HG02938 (cell line): ENCODE measurements at regions not wholly inside any gene's neighbourhood (a gene's known extent, or its start where the extent isn't known, plus 50 kb on each side); places are given as distances from the start of the nearest gene placed in this dataset.
"Not testable (repeated sequence)": the region's sequence is repeated elsewhere in the genome, so short reads cannot be mapped to it uniquely, and the experiment has no call there.

Experiments
- ATAC-seq: cut with Tn5 transposase; IDR thresholded peaks from one replicate; pipeline ENCODE4 v1.9.1; 2021; ENCODE audit warnings: mild to moderate bottlenecking, moderate library complexity; ENCODE audit not compliant: unreplicated experiment

DNA sequence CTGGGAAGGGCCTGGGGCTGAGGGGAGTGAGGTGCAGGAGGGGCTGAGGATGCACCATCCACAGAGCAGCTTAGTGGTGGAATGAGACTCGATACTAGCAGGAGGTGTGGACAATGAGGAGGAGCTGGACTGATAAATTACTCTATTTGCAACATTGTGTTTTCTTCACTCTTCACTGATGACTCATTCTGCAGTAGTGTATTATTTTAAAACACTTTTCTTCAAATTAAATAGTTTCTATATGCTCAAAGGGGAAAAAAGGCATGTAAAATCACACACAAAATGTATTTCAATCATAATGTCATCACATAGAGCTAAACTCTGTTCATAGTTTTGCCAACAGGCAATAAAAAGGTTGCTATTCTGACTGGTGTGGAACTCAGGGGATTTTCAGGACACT lies 467.0 kb upstream of the CTSO start:
- ATAC-seq, result no peak

DNA sequence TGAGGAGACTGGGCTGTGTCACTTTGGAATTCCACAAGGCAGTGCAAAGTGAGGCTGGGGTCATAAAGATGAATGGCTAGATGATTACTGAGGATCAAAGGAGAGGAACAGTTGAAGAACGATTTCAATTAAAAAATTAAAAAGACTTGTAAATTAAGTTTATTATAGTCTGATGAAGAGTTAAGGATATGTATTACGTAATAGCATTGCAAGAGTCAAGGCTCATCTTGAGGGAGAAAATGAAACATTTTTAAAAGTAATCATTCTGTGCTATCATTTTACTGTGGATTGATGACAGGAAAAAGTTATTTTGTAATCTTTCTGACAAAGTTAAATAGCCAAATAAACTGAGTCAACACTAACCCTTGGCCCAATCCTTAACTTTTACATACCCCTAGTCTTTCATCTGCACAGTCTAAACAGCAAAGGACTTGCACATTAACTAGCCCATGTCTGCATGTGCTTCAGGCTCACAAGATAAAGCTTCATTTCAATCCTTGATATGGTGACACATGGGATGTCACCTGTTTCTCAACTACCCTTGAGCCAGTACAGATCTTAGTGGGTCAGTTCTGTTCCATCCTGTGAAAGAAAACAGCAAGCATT lies 465.5 kb upstream of the CTSO start:
- ATAC-seq, result no peak

DNA sequence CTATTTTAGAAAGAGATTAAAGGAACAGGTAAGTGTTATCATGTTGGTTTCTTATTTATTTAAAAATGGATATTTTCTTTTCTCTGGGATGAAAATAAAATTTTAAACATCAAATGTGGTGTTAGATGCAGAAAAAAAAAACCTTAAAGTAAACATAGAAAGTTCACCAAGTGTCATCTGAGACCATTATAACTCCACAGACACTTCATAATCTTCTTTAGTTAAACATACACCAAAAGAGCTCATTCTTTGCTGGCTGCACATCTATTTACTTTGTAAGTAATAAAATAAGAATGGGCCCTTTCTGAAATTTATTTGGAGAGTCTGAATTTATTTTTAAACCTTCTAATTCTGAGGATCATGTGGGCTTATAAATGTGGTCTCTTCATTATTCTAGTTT lies 460.7 kb upstream of the CTSO start:
- ATAC-seq, result no peak

DNA sequence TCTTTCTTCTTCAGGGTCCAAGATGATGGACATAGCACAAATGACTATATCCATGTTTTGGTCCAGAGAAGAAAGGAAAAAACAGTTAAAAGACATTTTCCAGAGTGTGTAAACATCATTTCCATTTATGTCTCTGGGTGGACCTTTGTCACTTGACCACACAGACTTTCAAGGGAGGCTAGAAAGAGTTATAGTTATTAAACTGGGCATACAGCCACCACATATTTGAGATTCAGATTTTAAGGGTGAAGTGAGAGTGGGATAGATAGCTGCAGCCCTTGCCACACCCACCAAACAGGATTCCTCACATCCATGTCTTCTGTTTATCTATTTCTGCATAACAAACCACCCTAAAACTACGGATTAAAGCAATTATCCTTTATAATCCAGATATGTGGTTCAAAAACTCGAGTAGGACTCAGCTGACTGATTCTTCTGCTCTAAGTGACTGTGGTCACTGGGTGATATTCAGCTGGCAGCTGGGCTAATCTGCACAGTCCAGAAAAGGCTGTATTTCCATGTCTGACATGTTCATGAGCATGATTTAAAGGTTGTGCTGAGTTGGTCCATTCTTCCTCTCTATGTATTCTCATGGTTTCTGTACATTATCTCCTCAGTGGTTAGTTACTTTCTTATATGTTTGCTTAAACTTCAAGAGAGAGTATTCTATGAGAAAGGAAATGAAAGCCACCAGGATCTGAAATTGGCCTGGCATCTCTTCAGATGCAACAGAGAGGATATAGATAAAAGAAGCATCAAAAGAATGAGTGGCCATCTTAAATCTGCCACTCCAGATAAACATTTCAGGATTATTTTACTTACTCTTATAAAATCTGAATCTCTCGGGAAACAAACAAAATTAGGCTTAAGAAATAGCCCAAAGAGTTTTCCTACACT lies 459.8 kb upstream of the CTSO start:
- no peak for ATAC-seq

DNA sequence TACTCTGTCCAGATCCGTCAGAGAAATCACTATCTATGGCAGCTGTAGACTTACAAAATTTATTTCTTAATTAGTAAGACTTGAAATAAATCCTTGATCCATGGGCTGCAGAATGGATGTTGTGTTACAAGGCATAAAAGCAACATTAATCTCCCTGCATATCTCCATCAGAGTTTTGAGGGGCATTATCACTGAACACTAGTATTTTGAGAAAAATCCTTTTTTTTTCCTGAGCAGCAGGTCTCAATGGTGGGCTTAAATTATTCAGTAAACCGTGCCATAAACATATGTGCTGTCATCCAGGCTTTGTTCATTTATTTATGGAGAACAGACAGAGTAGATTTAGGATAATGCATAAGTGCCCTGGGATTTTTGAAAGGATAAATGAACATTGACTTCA lies 457.9 kb upstream of the CTSO start:
- no peak for ATAC-seq

DNA sequence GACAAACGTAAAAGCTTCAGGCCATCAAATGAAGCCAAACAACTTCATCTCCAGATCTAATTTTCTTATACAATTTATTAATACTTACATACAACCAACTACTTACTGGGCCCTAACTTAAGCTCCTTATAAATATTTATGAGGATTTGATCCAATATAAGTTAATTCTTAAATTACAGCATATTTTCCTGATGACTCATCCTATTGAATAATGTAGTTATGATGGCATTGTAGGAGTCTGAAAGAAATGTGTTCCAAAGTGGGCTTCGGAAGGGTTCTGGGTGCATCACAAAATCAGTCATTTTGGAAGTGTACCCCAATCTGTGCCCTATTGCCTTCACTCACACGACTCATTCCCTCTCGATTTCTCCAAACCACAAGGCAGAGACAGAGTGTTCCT lies 455.1 kb upstream of the CTSO start:
- ATAC-seq, result no peak

DNA sequence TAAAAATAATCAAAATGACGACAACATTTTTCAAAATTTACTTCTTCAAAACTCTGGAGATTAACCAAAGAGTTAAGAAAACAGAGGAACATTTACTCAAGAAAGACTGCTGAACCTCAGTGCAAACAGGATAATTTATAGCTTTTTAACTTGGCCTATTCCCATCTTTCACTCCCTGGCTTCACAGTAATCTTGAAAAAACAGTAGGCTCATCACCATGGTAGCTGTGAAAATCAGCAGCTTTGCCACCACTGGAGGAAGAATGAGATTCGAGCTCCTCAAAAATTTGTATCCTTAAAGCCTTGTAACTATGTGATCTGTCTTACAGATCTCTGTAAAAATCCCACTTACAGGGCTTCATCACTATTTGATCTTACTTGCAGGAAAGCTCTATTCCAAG lies 447.7 kb upstream of the CTSO start:
- no peak for ATAC-seq

DNA sequence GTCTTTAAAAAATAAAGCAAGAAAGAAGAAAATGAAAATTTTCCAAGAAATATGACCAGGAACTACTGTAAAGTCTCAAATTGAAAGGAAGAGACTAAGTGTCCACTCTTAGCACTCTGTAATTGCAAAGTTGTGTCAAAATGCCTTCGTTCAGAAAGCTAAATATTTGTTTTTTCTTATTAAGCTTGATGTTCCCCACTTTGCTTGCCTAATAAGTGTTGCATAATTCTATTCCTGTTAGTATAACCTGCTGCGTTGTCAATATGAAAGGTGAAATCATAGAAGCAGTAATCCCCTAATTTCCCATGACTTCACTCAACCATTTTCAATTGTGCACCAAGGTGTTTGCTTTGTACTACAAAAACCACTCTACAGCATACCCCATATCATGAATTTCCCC lies 442.9 kb upstream of the CTSO start:
- ATAC-seq, result no peak

DNA sequence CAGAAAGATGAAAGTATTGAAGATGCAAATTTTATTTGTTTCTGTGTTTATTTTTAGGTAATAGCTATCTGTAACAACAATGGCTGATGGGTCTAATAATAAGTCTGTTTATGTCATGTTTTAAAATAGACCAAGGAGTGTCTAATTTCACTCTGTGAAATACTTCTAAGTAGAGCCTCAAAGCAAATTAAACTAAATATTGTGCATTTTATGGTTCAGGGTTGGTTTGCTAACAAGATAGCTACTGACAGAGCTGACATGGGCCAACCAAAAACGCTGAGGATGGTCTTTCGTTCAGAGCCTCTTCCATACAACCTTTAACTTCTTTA lies 437.6 kb upstream of the CTSO start:
- no peak for ATAC-seq

DNA sequence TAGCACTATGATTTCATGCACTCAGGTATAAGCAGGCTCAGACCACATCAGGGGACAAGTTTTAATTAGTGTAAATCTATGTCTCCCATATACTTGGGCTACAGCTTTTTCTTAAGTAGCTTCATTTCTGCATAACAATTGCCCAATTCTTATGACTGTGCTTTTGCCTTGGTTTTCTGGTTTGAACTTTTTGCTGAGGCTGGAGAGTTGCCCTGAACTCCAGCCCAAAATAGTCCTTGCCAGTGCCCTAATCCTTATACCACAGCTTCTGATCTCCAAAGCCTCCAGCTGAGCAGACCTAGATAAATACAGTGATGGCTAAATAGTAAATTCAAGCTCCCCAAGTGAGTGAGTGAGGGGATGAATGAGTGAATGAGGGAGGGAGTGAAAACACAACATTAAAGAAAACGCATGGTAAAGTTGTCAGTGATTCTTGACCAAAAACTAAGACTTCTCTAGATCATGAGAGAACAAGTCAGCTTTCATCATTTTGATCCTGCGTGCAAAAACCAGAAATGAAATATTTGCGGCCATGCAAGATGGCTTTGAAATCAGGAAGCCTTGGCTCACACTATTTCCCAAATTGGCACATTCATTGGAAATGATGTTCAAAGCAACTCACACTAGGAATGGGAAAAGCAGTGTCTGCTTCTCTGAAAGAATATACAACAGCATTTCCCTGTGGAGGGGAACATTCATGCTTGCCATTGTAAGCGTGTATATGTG lies 437.1 kb upstream of the CTSO start:
- no peak for ATAC-seq

DNA sequence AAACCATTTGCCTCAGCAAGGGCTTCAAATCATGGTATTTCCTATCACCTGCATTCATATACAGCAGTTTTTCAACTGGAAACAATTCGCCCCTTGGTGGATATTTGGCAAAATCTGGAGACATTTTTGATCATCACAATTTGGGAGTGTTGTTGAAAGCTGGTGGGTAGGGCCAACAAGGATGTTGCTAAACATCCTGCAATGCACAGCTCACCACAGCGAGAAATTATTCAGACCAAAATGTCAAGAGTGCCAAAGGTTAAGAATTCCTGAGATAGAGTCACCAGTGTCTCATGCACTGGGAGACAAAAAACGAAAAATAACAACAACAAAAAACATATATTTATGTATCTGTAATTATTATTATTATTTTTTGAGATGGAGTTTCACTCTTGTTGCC lies 435.2 kb upstream of the CTSO start:
- ATAC-seq, result no peak

DNA sequence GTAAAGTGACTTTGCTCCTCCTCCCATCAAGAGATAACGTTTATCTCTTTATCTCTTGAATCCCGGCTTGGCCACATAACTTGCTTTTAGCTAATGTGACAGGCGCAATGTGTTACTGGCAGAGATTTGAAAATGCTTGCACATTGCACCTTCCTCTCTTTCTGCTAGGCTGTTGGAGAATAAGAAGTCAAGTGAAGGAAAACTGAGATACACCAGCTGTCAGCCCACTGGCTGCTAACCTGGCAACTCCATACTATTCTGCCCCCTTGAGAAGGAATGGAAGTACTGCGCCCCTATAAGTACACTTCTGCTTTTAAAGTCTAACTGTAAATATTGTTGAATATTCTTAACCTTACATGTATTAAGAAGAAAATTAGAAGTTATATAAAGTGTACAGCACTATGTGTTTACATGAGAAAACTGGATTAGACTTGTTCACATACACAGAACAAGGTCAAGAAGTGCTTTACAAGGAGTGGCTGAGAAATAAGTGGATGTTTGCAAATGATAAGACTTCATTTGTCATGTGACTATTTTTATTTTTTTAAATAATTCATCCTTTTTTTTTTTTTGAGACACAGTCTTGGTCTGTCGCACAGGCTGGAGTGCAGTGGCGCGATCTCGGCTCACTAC lies 424.5 kb upstream of the CTSO start:
- ATAC-seq, result peak; percentile 76

DNA sequence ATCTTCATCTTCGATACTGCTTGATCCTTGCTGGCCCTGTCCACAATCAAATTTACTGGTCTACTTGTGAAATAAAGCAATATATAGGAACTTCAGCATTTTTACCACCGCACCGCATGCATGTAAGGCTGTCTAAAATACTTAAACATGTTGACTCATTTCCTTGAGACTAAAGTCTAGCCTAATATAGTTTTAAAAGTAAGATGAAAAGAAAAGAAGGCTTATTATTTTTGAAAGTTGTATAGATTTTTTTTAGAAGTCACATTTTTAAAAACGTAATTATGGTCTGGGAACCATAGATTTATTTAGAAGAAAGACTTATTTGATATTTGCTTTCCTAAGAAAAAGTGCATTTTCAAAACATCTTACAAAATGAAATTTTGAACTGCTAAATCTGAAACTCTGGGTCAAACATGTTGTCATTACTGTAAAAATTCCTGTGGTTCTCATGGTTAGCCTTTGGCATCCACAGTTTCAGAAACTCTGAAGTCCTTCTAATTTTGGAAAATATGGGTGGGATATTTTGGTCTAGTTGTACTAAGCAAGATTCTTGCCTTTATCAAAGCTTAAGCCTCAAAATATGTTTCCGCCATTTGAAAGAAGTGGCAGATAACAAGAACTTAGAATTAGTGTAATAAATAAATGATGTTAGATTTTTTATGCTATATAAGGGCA lies 423.5 kb upstream of the CTSO start:
- ATAC-seq, result no peak

DNA sequence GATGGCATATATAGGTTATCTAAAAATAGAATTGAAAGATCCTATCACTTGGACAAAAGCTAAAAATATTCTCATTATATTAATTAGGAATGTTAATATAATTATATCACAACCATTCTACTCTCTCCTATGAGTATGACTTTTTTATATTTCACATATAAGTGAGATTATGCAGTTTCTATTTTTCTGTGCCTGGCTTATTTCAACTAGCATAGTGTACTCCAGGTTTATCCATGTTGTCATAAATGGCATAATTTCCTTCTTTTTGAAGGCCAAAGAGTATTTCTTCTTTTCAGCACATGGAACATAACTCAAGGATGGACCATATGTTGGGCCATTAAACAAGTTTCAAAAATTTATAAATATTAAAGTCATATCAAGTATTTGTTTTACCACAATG lies 421.2 kb upstream of the CTSO start:
- no peak for ATAC-seq

DNA sequence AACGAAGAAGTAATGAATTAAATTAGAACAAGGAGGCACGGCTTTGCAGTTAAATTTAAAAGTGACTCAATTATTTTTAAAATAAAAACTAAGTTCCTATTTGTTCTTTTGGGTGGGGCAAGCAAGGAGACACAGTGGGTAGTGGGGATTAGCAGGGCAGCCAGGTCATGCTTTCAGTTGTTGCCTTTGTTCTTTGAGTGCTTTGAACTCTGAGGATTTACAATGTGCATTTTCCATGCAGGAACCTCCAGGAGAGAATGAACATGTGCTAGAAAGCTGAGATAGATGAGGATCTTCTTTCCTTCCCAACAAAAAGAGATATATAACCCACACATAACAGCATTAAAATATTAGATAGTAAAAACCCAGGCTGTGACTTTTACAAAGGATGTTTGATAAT lies 420.4 kb upstream of the CTSO start:
- no peak for ATAC-seq

DNA sequence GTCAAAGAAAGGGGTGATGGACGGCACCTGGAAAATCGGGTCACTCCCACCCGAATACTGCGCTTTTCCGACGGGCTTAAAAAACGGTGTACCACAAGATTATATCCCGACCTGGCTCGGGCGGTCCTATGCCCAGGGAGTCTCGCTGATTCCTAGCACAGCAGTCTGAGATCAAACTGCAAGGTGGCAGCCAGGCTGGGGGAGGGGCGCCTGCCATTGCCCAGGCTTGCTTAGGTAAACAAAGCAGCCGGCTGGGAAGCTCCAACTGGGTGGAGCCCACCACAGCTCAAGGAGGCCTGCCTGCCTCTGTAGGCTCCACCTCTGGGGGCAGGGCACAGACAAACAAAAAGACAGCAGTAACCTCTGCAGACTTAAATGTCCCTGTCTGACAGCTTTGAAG lies 413.8 kb upstream of the CTSO start:
- not testable (repeated sequence) for ATAC-seq

DNA sequence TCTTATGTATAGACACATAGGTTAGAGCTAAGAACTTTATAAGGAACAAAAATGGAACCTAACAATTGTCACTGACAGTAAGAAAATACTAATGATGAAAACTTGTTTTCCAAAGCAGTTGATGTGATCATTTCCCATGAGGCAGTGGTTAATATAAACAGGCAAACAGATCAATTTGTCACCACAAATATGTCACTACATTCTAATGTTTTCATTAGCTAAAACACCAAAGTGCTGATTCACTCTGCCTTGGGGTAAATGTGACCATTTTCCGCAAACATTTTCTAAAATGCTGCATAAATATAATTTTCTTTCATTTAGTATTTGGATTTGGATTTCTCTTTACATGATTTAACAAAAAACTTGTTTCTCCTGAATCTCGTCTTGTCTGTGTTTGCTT lies 408.9 kb upstream of the CTSO start:
- no peak for ATAC-seq

DNA sequence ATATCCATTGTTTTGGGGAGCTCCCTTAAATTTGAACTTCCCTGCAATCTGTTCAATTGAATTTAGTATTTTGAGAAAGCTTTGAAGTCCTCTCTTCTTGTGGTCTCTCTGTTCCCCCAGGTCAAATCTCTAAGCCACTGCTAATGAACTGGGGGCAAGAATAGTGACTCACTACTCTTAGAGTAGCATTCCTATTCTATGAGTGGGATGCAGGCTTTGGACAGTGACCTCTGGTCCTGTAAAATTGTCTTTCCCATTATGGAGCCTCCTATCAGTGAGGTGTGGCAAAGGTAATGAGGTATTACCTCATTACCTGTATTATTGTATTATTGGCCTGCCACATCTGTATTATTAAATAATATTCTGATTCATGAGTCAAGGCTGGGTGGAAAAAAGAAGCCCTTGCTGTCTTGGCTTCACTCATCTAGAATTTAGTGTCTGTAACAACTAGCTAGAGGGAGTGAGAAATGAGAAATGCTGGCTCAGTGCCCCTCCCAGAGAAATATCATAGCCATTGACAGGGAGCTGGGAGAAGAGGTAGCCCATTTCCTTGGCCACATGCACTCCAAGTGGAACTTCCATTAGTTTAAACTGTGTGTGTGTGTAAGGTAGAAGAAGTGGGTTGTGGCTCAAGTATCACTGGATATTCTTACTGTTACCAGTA lies 393.9 kb upstream of the CTSO start:
- no peak for ATAC-seq

DNA sequence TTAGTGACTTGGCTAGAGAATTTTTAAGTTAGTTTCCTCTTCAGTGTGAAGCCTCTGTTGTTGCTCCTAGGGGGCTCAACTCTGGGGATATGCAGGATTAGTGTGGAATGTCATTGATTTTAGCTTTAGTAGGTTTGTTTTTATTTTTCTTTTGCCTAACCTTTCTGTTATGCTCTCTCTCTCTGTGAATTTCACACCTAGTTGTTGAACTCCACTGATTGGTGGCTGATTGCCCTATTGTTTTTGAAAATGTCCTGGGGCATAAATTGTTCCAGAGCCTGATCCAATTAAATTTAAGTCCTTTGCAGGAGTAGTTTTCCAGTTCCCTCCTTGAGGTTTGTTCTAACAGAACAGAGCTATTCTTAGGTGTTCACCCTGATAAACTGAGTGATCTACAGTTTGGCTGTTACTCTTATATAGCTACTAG lies 393.3 kb upstream of the CTSO start:
- ATAC-seq, result no peak

DNA sequence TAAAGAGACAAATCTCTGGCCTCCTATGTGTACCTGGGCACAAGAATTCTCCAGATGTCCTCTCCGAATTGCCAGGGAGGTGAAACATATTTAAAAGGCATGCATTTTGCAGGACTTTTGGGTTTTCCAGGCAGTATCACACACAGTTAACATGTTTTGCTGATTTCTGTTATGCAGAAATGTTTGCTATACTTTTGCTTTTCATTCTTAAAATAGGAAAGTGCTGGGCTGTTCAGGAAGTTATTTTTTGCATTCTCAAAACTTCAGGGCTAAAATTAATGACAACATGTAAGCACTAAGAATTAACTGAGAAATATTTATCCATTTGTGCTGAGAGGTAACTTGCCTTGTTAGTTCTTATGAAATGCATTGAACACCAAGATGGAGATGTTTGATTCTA lies 390.7 kb upstream of the CTSO start:
- ATAC-seq, result no peak

DNA sequence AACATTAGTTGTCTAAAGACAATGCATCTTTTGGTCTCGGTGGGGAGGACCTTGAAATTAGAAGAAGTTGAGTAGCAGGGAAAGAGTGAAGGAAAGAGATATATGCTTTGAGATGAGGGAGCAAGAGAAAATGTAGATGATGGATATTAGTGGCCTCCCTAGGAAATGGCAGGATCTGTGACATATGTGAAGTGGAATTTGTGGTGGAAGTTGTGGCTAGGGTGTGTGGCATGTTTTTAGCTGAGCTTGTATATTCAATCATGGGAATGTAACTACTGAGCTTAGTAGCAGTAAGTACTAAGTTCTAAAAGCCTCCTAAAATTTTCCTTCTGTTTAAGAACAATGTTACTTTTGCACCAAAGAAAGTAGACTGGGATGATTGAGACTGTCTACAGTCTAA lies 382.8 kb upstream of the CTSO start:
- ATAC-seq, result no peak
